ENCODE measurements at regions not wholly inside any gene's neighbourhood (a gene's known extent, or its start where the extent isn't known, plus 50 kb on each side); places are given as distances from the start of the nearest gene placed in this dataset.

DNA sequence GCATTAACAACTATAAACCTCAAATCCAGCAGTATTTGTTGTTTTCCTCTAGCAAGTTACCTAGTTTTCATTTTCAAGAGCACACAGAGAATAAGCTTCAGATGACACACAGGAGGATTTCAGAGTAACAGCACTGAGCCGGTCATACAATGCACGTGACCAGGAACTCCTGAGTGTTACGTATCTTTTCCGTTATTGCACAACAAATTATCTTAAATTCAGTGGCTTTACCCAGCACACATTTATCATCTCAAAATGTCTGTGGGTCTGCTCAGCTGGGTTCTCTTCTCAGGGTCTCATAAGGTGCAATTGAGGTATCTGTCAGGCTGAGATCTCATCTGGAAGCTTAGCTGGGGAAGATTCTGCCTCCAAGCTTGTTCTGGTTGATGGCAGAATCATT lies 379.5 kb upstream of the KLHL29 start:
- DNase-seq (no peak), ATAC-seq (no peak)
- H3K36me3 Mint-ChIP-seq (ENCODE audit: low read depth): no peaks in the 10 kb centered on the region
- H3K27me3 Mint-ChIP-seq: peaks cover 5% of the 10 kb centered on the region
- no peak overlapping the region for H3K4me3 Mint-ChIP-seq
- no peaks in the 10 kb centered on the region for H3K9me3 ChIP-seq (ENCODE audit: control insufficient read depth, low read length, poor library complexity, severe bottlenecking)
- no peaks in the 10 kb centered on the region for H3K4me1 Mint-ChIP-seq
- no peak overlapping the region for H3K27ac Mint-ChIP-seq

DNA sequence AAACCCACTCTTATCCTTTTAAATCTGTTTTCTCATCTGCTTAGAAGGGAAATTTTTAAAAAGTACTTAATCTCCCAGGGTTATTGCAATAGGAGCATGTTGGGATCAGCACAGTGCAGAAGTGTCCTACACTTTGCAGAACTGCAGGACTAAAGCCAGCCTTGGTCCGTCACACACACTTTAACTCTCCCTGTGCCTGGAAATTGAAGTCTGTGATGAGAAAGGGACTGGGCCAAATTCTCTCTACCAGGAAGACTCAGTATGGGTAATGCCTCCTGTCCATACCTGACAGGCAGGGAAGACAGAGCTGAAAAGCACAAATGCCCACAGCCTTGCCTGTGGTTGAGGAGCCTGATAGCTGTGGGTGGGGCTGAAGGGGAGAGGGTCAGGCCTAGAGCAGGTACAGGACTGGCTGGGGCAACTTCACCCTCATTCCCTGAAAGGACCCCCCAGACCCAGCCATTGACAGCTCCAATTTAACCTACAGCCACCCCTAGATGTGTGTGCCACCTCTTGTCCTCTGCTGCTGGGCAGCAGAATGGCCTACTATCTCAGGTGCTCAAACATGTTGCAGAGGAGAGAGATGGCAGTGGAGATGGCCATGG lies 377.2 kb upstream of the KLHL29 start:
- DNase-seq (no peak), ATAC-seq (no peak)
- no peak overlapping the region for H3K27ac Mint-ChIP-seq
- H3K36me3 Mint-ChIP-seq (ENCODE audit: low read depth): no peaks in the 10 kb centered on the region
- H3K4me1 Mint-ChIP-seq: no peaks in the 10 kb centered on the region
- peaks cover 5% of the 10 kb centered on the region for H3K27me3 Mint-ChIP-seq
- H3K4me3 Mint-ChIP-seq: no peak overlapping the region
- no peaks in the 10 kb centered on the region for H3K9me3 ChIP-seq (ENCODE audit: control insufficient read depth, low read length, poor library complexity, severe bottlenecking)

DNA sequence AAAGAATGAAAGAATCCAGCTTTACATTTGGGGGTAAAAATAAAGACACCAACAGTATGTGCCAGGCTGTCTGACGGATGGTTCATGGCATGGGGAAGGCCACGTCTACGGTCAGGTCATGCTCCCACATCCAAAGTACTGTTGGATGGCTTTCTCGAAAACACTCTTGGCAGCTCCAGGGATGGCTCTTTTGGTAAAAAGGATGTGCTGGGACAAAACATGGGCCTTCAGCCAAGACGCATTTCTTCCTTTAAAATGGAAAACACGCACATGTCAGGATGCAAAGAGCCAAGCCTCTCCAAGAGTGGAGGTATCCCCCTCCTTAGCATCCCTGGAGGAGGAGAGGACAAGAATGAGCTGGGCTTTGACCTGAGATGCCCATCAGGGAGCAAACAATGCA lies 376.5 kb upstream of the KLHL29 start:
- Mint-ChIP-seq H3K27me3 (peaks cover 5% of the 10 kb centered on the region), H3K27ac (no peak overlapping the region), H3K4me3 (no peak overlapping the region), H3K4me1 (no peaks in the 10 kb centered on the region), H3K36me3 (ENCODE audit: low read depth) (no peaks in the 10 kb centered on the region)
- ATAC-seq (no peak), DNase-seq (no peak)
- no peaks in the 10 kb centered on the region for H3K9me3 ChIP-seq (ENCODE audit: control insufficient read depth, low read length, poor library complexity, severe bottlenecking)

DNA sequence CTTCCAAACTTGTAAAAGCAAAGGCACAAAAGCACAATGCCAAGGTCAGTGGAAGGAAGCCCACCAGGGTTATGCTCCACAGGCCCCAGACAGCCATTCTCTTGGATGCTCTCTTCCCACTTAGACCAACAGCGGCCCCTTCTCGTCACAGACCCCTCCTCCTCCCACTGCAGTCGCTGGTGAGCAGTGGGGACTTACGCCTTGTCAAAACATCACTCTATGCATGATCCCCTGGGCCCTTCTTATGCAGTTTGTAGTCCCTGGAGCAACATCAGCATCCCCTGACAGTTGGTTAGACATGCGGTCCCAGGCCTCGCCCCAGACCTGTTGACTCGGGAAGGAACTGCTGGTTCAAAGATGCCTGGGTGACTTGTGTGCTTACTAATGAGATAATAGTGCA lies 376.0 kb upstream of the KLHL29 start:
- ATAC-seq (no peak), DNase-seq (no peak)
- H3K27ac Mint-ChIP-seq: no peak overlapping the region
- H3K27me3 Mint-ChIP-seq: peaks cover 5% of the 10 kb centered on the region
- H3K36me3 Mint-ChIP-seq (ENCODE audit: low read depth): no peaks in the 10 kb centered on the region
- no peak overlapping the region for H3K4me3 Mint-ChIP-seq
- H3K9me3 ChIP-seq (ENCODE audit: control insufficient read depth, low read length, poor library complexity, severe bottlenecking): no peaks in the 10 kb centered on the region
- H3K4me1 Mint-ChIP-seq: no peaks in the 10 kb centered on the region

DNA sequence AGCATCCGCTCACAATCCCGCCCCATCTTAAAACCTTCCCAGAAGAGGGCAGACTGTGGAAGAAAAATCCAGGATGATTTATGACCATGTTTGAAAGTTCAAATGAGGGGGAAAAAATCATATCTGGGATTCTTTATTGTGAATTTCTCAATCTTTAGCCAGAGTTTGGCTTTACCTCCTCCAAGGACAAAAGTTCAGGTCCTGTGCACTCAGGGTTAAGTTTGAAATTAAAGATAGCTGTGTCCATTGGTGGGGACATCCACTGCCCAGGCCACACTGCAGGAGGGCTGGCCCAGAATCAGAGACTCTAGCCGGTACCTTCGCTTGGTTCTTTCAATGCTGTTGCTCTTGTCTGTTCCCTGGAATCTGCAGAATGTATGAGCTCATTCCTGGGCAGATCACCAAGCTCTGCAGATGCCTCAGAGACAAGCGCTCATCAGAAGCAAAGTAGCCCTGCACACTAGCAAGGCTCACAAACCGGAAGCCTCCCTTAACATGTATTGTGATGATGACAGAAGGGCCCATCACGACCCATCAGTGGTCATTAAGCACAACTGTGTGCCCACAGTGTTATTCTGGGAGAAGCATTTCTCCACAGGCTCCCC lies 375.3 kb upstream of the KLHL29 start:
- ATAC-seq (no peak), DNase-seq (no peak)
- Mint-ChIP-seq H3K27me3 (peaks cover 5% of the 10 kb centered on the region), H3K4me1 (no peaks in the 10 kb centered on the region), H3K36me3 (ENCODE audit: low read depth) (no peaks in the 10 kb centered on the region), H3K27ac (no peak overlapping the region), H3K4me3 (no peak overlapping the region)
- no peaks in the 10 kb centered on the region for H3K9me3 ChIP-seq (ENCODE audit: control insufficient read depth, low read length, poor library complexity, severe bottlenecking)

DNA sequence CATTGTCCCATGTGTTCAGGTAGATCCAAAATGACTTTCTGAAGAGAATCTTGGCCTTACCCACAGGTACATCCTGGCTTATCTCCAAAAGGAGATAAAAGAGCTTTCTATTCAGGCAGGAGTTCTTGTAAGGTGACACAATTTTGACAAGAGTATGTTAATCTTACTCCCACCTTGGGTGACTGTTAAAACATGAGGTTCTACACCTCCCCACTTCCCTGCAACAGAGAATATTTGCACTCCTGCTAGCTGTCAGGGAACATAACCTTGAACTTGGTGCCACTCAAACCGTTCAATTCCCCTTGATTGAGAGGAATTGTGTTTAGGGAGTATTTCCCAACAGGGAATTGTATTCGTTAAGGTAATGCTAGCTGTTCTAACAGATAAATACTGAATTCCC lies 372.5 kb upstream of the KLHL29 start:
- no peak overlapping the region for H3K4me3 Mint-ChIP-seq
- DNase-seq (no peak), ATAC-seq (no peak)
- no peak overlapping the region for H3K27ac Mint-ChIP-seq
- H3K27me3 Mint-ChIP-seq: no peaks in the 10 kb centered on the region
- no peaks in the 10 kb centered on the region for H3K9me3 ChIP-seq (ENCODE audit: control insufficient read depth, low read length, poor library complexity, severe bottlenecking)
- no peaks in the 10 kb centered on the region for H3K36me3 Mint-ChIP-seq (ENCODE audit: low read depth)
- no peaks in the 10 kb centered on the region for H3K4me1 Mint-ChIP-seq

DNA sequence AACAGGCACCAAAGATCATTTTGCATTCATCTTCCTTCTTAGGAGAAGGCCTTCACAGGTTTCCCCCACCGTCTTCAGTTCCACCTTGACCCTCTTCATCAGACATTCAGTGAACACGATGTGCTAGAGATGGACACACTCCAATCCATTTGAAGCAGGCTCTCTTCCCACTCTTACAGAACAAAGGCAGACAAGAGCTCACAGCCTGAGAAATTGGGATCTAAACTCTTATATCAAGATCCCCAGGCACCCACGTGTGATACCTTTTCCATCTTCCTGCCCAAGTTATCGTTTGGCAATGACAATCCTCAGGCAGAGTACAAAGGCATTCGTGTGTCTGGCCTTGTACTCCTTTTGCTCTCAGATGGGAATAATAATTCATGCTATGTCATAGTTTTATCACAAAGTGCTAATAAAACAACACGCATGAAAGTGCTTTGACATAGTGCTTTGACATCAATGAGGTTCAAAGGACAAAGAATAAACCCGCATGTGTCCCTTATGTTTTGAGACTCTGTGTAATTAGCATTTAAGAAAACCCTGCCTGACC lies 369.3 kb upstream of the KLHL29 start:
- Mint-ChIP-seq H3K4me3 (no peak overlapping the region), H3K27me3 (no peaks in the 10 kb centered on the region), H3K27ac (no peak overlapping the region), H3K4me1 (no peaks in the 10 kb centered on the region), H3K36me3 (ENCODE audit: low read depth) (no peaks in the 10 kb centered on the region)
- DNase-seq (no peak), ATAC-seq (no peak)
- no peaks in the 10 kb centered on the region for H3K9me3 ChIP-seq (ENCODE audit: control insufficient read depth, low read length, poor library complexity, severe bottlenecking)

DNA sequence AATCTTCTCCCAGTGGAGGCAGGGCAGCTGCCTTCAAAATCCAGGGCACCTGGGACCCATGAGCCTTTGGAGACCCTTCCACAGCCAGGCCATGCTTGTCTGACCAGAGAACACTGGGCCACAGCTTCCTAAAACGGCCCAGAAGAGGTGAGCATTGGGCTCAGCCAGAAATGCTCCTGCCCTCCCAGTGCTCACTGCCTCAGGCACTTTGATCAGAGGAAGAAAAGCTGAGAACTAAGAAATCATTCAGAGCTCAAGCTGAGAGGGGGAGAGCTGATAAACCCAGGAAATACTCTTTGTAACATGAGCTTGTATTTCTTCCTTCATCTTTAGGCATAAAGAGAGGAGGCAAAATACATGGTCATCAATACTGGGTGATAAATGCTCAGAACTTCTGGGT lies 365.5 kb upstream of the KLHL29 start:
- no peak overlapping the region for H3K4me3 Mint-ChIP-seq
- H3K4me1 Mint-ChIP-seq: no peaks in the 10 kb centered on the region
- no peak overlapping the region for H3K27ac Mint-ChIP-seq
- peaks cover under 1% of the 10 kb centered on the region for H3K27me3 Mint-ChIP-seq
- DNase-seq (no peak), ATAC-seq (no peak)
- no peaks in the 10 kb centered on the region for H3K9me3 ChIP-seq (ENCODE audit: control insufficient read depth, low read length, poor library complexity, severe bottlenecking)
- no peaks in the 10 kb centered on the region for H3K36me3 Mint-ChIP-seq (ENCODE audit: low read depth)

DNA sequence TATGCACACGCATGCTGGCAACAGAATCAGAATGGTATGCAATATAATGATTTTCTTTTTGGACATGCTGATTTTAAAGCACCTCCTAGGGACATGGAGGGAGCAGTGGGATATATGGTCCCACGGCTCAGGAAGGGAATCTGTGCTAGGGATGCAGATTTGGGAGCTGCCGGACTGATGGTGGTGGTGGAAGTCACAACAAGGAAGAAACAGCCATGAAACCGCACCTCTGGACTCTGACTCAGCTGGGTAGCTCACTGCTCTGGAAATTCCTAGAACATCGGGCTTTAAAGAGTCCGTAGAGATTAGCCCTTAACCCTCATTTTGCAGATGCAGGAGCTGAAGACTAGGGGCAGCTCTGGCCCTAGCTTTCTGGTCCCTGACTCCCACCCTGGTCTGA lies 364.3 kb upstream of the KLHL29 start:
- Mint-ChIP-seq H3K4me1 (no peaks in the 10 kb centered on the region), H3K4me3 (no peak overlapping the region), H3K27me3 (peaks cover 9% of the 10 kb centered on the region), H3K27ac (no peak overlapping the region), H3K36me3 (ENCODE audit: low read depth) (no peaks in the 10 kb centered on the region)
- DNase-seq: no peak
- ATAC-seq: no peak
- no peaks in the 10 kb centered on the region for H3K9me3 ChIP-seq (ENCODE audit: control insufficient read depth, low read length, poor library complexity, severe bottlenecking)

DNA sequence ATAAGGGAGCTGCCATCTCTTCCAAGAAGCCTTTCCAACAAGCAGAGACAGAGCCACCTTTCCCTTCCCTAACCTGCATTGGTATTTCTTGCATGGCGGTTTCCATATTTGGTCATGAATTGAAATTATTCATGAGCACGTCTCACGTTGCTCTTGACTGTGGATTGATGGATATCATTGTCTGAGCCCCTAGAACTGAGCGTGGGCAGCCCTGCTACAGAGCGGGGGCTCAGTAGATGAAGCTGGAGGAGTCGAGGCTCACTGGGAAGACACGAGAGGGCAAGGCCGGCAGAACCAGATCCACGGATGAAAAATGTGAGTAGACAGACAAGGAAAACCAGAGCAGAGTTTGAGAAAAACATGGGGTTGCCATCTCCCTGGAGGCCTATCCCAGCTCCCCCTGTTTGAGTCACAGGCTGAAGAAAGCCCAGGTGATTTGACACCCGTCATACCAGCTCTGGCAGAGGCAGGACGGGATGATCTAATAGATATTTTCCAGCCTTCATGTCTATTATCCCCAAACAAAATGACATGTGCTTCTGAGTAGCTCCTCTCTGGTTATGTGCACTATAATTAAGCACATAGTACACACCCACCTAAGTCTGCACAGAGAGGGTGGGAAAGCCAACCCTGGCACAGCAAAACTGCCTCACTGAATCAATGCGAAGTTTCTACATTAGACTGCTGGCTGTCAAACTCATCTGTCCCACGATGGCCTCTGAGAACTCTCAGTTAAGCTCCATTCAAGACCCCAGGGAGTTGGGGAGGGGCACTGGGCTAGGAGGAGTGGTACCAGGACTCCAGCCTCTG lies 363.5 kb upstream of the KLHL29 start:
- peaks cover 17% of the 10 kb centered on the region for H3K27me3 Mint-ChIP-seq
- H3K9me3 ChIP-seq (ENCODE audit: control insufficient read depth, low read length, poor library complexity, severe bottlenecking): no peaks in the 10 kb centered on the region
- no peak for DNase-seq
- no peaks in the 10 kb centered on the region for H3K36me3 Mint-ChIP-seq (ENCODE audit: low read depth)
- H3K4me1 Mint-ChIP-seq: no peaks in the 10 kb centered on the region
- H3K27ac Mint-ChIP-seq: no peak overlapping the region
- no peak for ATAC-seq
- H3K4me3 Mint-ChIP-seq: no peak overlapping the region

DNA sequence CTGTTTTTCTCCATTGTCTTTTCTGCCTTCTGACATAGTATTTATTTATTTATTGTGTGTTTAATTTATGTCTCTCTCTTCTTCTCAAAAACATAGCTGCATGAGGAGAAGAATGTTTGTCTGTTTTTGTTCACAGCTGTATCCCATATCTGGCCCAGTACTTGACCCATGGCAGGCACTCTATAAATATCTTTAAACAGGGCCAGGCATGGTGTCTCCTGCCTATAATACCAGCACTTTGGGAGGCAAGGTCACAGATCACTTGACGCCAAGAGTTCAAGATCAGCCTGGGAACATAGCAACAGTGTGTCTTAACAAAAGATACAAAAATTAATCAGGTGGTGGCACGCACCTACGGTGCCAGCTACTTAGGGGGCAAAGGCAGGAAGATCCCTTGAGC lies 361.3 kb upstream of the KLHL29 start:
- no peaks in the 10 kb centered on the region for H3K36me3 Mint-ChIP-seq (ENCODE audit: low read depth)
- H3K27me3 Mint-ChIP-seq: peaks cover 20% of the 10 kb centered on the region
- H3K27ac Mint-ChIP-seq: no peak overlapping the region
- DNase-seq (no peak), ATAC-seq (no peak)
- H3K9me3 ChIP-seq (ENCODE audit: control insufficient read depth, low read length, poor library complexity, severe bottlenecking): no peaks in the 10 kb centered on the region
- no peak overlapping the region for H3K4me3 Mint-ChIP-seq
- no peaks in the 10 kb centered on the region for H3K4me1 Mint-ChIP-seq

DNA sequence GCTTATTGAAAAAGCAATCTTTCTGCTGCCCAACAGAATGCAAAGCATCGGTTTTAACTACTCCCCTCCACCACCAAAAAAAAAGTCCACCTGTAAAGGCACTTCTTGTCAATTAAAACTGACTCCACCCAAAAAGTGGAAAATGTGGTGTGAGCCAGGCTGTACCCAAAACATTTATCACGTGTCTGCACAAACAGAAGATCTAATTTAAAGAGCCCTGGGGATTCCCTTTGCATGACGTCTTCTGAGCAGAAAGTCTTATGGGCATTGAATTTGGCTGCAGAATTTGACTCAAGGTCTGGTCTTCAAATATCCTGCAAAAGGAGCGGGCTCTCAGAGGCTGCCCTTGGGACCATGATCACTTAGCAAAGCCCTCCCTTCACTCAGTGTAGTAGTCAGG lies 358.3 kb upstream of the KLHL29 start:
- DNase-seq (no peak), ATAC-seq (no peak)
- H3K27ac Mint-ChIP-seq: no peak overlapping the region
- peaks cover 20% of the 10 kb centered on the region for H3K27me3 Mint-ChIP-seq
- H3K36me3 Mint-ChIP-seq (ENCODE audit: low read depth): no peaks in the 10 kb centered on the region
- no peak overlapping the region for H3K4me3 Mint-ChIP-seq
- no peaks in the 10 kb centered on the region for H3K4me1 Mint-ChIP-seq
- H3K9me3 ChIP-seq (ENCODE audit: control insufficient read depth, low read length, poor library complexity, severe bottlenecking): no peaks in the 10 kb centered on the region

DNA sequence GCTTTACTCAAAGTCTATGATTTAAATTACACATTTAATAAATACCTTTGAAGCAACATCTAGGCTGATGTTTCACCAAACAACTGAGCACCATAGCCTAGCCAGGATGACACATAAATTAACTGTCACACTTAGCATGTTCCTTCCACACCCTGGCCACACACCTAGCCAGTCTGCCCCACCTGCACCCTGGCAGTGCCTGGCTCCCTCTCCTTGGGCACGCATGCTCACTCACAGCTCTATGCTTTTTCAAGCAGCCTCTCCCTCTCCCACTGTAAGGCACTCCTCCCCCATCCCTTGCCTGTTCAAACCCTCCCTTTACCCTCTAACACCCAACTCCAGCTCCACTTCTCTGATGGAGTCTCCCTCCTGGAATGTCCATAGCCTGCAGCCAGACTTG lies 357.6 kb upstream of the KLHL29 start:
- peaks cover 20% of the 10 kb centered on the region for H3K27me3 Mint-ChIP-seq
- H3K36me3 Mint-ChIP-seq (ENCODE audit: low read depth): no peaks in the 10 kb centered on the region
- H3K4me3 Mint-ChIP-seq: no peak overlapping the region
- no peak overlapping the region for H3K27ac Mint-ChIP-seq
- no peaks in the 10 kb centered on the region for H3K4me1 Mint-ChIP-seq
- ATAC-seq (no peak), DNase-seq (no peak)
- no peaks in the 10 kb centered on the region for H3K9me3 ChIP-seq (ENCODE audit: control insufficient read depth, low read length, poor library complexity, severe bottlenecking)
